HG02571 (cell line): ENCODE measurements at regions not wholly inside any gene's neighbourhood (a gene's known extent, or its start where the extent isn't known, plus 50 kb on each side); places are given as distances from the start of the nearest gene placed in this dataset.

ENCODE experiments used
- ATAC-seq: cut with Tn5 transposase; IDR thresholded peaks from one replicate; pipeline ENCODE4 v1.9.1; 2021; ENCODE audit warnings: mild to moderate bottlenecking, moderate library complexity; ENCODE audit not compliant: unreplicated experiment

DNA sequence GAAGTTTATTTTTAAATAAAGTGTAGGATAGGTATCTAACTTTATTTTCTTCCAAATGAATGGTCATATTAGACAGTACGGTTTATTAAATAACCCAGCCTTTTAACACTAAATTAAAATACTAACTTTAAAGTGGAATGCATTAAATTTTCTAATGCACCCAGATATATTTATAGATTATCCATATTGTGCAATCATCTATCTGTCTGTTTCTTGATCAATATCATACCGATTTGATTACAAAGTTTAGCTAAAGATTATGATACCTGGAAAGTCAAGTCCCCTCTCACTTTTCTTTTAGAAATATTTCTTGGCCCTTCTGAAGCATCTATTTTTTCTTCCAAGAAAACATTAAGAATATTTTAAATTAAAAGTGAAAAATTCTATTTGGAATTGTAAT lies 124.3 kb upstream of the PDE5A start:
- ATAC-seq = no peak

DNA sequence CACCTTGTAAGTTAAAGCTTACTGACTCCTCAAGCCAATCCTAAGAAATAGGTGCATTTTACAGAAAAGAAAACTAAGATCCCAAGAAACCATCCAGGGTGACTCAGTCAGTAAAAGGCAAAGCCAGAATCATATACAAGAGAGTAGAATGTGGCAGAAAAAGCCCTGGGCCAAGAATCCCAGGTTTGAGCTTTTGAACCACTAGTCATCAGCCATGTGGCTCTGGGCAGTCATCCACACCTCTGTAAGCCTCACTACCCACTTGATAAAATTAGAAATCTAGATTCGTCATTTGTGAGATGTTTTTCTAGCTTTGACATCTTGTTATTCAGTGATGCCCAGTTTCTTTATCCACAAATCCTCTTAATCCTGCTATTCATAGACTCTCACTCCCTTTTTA lies 122.2 kb upstream of the PDE5A start:
- no peak for ATAC-seq

DNA sequence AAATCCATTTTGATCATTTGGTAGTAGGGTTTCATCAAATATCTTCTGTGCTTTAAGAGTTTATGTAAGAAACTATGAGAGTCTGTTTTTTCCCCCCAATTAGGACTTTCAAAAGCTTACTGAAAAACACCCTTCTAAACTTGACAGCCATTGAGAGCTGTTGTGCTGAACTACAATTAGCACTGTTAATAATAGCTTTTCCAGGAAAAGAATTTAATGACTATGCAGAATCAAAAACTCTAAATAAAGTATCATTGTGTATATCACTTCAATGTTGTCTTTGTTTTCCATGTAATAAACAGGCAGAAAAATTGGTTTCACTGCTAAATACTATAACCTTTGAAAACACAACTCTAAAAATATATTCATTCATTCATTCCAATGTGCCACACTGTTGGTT lies 121.4 kb upstream of the PDE5A start:
- no peak for ATAC-seq

DNA sequence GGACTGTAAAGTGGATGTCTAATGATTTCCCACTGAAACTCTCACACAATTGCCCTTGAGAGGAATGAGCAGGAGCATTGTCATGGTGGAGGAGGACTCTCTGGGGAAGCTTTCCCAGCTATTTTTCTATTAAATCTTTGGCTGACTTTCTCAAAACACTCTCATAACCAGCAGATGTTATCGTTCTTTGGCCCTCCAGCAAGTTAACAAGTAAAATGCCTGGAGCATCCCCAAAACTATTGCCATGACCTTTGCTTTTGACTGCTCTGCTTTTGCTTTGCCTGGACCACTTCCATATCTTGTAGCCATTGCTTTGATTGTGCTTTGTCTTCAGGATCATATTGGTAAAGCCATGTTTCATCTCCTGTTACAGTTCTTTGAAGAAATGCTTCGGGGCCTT lies 120.2 kb upstream of the PDE5A start:
- ATAC-seq = no peak

DNA sequence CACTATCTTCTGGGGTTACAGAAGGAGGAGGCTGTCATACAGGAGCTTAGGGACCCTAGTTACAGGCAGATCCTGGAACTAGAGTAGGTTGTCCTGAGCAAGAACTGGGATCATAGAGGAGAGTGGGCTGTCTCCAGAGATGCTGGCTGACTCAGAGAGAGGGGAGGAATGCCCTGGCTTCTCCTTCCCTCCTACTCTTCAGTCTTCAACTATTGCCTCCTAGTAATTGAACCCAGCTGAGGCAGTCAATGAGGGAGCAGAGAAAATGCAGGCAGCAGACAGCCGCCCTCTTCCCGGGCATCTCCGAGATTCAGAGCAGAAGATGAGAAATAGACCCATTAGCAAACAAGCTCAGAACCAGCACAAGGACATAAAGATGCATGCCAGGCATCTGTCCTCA lies 118.3 kb upstream of the PDE5A start:
- no peak for ATAC-seq

DNA sequence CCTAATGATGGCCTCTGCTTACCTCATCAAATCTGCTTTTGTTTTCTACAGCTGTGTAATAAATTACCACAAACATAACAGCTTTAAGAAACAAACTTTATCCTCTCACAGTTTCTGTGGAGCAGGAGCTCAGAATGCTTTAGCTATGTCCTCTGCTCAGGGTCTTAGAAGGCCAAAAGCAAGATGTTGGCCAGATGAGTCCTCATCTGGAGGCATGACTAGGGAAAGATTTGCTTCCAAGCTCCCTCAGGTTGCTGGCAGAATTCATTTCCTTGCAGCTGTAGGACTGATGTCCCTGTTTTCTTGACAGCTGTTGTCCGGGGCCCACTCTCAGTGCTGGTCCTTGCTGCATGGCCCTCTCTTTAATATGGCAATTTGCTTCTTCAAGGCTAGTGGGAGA lies 116.7 kb upstream of the PDE5A start:
- ATAC-seq = no peak

DNA sequence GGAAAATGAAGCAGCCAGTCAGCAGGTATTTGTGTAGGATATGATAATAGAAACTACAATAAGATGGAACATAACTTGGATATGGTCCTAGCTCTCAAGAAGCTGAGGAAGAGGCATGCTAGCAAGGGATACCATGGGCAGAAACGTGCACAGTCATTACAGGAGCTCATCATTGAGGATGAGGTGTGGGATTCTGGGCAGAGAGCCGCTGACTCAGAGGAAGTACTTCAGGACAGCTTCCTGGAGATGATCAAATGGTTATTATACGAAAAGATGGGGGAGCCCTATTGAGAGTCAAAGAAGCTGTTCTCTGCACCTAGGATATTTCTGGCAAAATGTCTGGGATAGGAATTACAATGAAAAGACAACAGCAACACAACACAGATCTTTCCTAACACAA lies 116.0 kb upstream of the PDE5A start:
- ATAC-seq = no peak

DNA sequence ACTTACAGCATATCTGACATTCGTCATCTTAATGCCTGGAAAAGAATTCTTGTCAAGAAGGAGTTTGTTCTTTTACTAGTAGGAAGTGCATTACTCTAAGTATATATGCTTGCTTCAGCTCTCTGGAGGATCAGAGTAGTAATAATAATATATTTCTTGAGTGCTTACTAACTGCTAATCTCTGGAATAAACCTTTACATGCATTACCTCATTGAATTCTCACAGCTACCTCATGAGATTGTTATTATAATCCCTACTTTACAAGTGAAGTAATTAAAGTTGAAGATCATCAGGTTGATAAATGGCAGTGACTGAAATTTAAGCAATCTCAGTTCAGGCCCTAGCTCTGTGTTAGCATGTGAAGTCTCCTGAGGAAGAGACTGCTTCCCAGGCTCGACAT lies 115.0 kb upstream of the PDE5A start:
- no peak for ATAC-seq

DNA sequence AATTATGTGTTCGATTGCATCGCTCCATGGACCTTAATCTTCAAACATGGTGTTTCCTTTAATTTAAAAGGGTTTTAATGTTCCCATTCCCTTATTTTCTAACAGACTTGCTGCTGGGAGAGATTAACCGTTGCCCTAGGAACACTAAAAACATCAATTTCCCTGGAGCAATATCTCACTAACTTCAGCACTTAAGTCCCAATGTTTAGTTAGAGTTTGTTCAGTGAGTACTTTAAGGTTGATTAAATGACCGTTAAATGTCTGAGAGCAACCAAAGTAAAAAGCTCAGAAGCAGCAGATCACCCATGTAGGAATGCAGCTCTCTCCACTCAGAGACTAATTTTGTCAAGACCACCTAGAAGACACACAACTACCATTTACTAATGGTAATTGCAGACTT lies 111.2 kb upstream of the PDE5A start:
- no peak for ATAC-seq

DNA sequence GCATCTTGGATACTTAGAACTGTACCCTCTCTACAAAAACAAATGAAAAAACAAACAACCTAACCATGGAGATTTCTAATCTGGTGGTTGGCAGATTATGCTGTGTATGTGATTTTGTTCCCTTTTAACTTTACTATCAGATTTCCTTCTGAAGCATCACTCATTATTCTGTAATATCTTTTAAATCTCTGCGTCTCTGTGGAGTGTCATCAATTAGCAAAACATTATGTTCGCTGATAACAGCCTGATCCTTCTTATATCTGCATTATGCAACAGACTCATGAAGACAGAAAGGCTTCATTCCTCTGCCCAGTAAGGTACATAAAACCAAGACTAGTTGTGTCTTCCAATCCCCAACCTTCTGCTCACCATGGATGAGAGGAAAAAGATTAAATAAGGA lies 110.3 kb upstream of the PDE5A start:
- ATAC-seq = no peak

DNA sequence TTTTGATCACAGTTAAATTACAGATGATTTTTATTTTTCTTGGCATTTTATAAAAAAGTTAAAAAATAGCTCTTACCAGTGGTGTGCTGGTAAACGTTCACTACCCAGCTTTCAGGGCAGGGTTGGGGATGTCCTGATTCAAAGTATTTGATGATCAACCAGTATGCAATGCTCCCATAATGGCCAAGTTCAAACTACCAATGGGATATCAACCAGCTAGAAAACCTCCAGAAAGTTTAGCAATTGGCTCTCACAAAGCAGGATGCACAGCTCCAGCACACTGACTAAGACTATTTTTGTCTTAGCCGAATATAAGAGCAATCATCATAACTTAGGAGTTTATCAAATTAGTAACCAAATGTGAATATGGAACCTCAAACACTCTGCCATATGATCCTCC lies 108.0 kb upstream of the PDE5A start:
- no peak for ATAC-seq

DNA sequence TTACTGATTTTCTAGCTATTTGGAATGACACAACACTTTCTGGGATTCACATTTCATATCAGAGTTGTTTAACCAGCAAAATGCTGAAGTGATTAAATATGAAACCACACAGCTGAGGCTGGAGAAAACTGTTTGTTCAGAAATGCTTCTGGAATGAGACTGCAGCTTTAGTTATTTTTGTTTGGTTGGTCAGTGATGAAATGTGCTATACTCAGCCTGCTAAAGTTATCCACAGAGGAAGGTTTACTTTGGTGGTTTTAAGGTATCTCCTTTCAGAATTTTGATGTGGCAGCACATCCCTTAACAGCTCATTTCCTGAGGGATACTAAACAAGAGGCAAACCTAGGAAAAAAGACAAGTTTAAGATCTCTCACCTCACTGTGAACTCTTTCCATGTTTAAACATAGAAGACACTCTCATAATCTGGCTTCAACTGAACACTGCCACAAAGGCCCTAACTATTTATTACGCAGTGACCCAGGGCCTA lies 106.6 kb upstream of the PDE5A start:
- ATAC-seq = no peak

DNA sequence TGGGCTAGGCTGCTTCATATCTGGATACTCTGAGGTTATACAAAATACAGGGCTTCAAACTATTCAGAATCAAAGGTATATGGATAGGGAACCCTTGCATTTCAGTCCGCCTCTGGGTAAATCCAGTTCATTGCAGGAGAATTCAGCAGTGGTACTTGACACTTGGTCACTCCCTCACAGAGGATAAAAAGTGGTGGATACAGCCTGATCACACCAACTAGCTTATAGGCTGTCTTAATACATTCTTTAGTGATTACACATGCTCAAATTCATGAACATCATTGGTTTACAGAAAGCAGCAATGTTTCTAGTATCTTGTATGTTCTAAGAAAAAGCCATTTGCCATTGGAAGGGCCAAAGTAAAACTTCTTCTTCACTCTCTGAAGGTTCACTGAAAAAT lies 104.8 kb upstream of the PDE5A start:
- no peak for ATAC-seq

DNA sequence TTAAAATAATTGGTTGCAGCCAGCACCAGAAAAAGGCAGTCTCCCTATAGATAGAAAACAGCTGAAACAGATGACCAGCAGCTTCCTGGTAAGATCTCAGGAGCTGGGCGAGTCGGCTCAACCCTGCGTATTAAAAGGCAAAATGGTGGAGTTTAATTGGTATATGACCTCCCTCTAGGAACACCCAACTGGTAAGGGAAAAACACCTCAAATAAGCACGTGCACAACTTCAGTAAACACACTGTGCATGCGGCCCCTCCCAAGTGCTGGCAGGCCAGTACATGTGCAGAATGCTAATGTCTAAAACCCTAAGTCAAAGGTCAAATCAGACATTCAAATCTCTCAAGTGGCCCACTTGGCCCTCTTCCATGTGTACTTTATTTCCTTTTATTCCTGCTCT lies 103.2 kb upstream of the PDE5A start:
- ATAC-seq = no peak

DNA sequence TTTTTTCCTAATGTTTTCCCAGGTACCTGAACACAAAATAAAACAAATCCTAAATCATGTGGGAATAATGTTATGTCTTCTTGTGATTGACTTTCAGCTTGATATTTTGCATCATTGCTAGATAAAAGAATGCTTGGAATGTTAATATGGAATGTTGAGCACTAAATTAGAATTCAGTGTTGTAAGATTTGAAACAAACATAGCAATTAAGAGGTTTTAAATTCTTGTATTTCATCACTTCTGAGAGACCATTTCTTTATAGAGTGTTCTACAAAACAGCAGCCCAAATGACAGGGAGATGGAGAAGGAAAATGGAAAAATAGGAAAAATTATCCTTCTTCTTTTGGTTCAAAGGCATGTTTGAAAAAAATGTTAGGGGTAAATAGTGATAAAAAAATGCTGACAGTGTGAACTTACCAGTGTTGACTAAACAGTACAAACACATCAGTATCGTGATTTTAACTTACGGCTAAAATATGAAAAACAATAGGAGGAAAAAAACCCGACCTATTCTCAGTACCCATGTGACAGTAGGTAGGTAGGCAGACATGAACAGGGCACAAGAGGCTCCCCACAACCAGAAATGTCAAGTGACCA lies 102.6 kb upstream of the PDE5A start:
- no peak for ATAC-seq

DNA sequence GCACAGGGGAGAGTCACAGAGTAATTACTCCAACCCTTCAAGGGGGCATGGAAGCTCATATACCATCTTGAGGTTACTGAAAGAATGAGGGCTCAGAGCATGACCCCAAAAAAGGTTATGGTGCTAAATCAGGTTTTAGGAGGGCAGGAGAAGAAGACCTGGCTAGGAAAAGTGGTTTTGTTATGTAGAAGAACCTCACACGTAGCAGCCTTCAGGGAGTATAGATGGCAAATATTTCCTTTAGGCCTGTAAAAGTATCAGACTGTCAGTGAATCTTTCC lies 102.0 kb upstream of the PDE5A start:
- no peak for ATAC-seq

DNA sequence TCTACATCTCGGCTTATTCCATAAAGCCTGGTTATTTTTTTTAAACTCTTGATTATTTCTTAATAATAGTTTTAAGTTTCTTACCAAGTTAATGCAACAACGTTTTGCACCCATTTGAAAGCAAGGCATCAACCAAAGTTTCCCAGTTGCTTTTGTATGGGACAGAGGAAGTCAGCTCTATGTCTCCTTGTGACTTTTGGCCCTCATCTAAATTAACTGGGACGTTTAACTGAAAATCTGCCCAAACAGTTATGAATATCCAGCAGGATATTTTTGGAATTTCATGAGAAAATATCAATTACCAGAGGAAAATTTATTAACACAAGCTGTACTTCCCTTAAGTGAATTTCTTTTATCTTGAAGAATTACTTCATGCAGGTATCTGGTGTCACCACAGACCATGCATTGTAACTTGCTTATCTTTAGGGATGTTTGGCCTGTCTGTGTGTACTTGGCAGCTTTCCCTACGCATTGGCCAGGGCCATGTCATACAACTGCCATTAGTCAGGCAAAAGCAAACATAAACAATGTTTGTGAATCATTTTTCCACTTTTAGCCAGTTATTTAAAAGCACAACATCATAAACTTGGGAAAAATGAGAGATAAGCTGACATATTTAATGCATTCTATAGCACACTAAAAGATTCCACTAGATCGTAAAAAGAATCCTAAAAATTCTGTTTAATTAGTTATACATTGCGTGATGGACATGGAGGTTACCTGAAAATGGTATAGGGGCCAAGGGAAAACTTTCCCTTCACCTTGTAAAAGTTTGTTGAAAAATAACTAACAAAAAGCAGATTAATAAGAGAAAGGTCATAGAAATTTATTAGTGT lies 101.4 kb upstream of the PDE5A start:
- no peak for ATAC-seq

DNA sequence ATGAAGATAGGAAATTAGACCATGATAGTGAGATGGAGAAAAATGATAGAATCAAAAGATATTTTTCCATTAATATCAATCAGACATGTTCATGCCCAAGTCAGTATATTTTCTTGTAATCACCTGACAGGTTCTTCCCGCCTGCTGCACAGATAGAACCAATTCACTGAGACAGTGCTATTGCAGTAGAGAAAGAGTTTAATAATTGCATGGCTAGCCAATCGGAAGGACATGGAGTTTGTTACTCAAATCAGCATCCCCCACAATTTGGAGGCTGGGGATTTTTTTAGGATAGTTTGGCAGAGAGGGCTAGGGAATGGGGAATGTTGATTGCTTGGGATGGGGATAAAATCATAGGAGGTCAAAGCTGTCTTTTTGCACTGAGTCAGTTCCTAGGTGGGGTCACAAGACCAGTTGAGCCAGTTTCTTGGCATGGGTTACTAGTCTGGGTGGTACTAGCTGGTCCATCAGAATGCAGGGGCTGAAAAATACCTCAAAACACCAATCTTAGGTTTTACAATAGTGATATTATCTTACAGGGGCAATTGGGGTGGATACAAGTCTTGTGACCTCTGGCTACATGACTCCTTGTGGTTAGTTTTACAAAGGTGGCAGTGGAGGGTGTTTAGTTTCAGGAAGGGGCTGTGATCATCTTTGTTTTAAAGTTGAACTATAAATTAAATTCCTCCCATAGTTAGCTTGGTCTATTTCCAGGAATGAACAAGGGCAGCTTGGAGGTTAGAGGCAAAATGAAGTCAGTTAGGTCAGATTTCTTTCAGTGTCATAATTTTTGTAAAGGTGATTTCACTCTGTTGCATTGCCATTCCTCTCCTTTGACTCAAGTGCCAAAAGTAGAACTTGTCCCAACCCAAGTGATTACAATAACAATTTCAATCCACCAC lies 100.3 kb upstream of the PDE5A start:
- ATAC-seq = no peak

DNA sequence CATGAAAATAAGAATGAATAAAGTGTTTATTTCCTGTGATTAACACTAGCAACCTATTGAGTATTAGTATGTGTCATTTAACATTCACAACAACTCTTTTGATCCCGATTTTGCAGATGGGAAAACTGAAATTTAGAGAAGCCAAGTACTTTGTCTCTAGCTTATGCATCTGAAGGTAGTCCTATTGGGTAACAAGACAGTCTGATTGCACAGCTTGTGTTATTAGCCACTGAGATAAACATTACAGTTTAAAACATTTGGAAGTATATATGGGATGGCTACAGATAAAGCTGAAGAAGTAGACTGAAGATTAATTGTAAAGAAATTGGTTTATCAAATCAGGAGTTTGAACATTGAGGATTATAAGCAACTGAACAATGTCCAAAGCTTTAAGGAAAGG lies 99.6 kb upstream of the PDE5A start:
- ATAC-seq = no peak

DNA sequence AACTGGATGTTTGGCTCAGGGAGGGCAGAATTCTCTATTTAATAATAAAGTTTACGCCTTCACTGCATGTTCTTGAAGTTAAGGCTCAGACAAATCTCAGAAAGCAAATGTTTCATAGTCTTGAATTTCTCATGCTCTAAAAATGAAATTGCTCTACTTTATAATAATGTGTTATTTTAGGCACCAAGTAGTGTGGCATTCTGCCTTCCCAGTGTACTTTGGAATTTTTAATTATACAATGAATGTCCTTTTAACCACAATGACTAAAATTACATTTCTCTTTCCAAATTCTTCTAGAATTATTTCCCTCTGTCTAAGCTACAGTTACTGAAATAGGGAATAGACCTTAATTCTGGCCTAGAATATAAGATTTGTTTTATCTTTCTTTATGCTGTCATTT lies 97.9 kb upstream of the PDE5A start:
- ATAC-seq = no peak

DNA sequence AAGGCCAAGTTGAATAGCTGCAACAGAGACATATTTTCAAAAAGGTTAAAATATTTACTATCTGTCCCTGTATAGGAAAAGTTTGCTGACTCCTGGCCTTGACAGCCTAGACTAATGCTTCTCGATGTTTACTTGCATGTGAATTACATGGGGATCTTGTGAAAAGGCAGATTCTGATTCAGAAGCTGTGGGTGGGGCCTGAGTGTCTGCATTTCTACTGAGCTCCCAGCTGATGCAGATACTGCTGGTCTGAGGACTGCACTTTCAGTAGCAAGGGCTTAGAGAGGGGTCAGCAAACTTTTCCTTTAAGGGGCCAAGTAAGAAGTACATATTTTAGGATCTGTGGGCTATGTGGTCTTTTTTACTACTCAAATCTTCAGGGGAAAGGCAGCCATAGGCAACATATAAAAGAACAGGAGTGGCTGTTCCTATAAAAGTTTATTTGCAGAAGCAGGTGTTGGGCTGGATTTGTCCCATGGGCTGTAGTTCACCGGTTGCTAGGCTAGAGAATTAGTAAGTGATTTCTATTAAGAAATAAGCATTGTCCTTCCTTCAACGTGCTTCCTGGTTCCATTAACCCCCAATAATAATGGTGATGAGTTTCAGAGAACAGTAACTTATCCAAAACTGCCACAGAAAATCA lies 97.2 kb upstream of the PDE5A start:
- no peak for ATAC-seq
